Suppressor macrophage treated with lipopolysaccharide for 4 hours (primary cell): ENCODE measurements at regions not wholly inside any gene's neighbourhood (a gene's known extent, or its start where the extent isn't known, plus 50 kb on each side); places are given as distances from the start of the nearest gene placed in this dataset.

ENCODE experiments used
- DNase-seq: peaks from one replicate; pipeline ENCODE4 v3.0.0-alpha.2; 2020

GRCh38 chr10:43802988-43803696 lies 154.5 kb upstream of the ZNF32 start:
- DNase-seq: no peak

DNA sequence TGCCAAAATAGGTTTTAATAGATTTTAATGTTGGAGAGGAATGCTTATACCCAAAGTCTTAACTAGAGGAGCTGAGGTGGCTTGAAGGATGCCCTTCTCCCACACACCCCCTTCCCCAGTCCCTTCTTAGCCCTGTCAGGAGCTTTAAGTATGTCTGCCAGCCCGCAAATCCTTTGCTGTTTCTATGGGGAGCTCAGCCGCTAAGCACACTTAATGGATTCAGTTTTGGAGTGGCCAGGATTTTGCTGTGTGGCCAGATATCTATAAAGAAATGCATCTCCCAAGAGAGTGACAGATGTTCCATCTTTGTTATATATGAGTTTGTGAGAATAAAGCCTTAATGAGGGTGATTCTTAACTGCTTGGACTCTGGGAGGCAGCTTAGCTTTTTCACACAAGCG lies 152.9 kb upstream of the ZNF32 start:
- DNase-seq: no peak

DNA sequence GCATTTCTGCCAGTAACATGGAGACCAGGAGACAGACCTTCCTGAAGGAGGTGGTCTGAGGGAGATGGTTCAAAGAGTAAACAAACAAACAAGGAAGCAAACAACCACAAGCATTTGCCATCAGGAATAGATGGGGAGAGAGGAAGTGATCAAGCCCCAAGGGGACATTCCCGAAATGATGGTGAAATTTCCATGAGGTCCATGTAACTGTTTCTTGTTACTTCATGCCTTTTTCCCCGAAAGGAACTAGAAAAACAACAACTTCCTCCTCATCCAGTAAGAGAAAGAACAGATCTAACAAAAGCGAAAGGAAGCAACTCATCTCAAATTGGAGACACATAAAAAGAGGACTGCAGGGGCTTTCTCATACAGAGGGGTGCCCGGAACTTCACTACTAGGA lies 152.5 kb upstream of the ZNF32 start:
- peak; percentile 37 for DNase-seq

- no peak for DNase-seq
These were observed 148.1 kb upstream of the ZNF32 start for GRCh38 chr10:43796781-43797180.

DNA sequence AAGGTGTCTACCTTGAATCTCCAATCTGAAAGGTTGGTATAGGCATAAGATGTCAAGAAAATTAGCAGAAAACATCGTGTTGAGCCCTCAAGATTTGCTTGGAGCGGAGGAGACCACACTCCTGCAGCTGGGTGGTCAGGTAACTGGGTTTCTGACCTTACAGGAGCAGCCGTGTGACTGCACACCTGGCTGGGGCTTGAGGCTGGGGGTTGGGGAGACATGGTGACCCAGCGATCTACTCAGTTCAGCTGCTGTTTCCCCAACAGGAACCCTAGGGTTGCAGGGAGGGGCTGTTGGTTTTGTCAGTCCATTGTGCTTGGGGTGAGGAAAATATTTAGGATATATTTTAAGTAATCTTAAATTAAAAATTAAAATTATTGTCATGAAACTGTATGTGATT lies 147.0 kb upstream of the ZNF32 start:
- DNase-seq: no peak

DNA sequence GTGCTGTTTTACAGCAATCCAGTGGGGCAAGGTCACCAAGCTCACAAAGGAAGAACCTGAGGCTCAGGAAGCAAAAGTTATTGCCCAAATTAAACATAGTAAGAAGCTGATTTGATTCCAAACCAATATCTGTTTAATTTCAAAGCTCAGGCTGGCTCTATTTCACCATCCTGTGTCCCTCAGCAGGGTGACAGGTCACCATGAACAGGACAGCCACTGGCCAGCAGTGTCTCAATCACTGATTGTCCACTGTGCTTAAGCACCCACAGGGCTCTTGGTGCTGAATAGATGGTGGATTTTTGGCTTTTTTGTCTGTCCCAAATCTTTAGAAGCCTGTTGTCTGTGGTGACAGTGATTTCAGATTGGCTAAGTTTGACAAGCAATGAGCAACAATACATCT lies 146.4 kb upstream of the ZNF32 start:
- no peak for DNase-seq

DNA sequence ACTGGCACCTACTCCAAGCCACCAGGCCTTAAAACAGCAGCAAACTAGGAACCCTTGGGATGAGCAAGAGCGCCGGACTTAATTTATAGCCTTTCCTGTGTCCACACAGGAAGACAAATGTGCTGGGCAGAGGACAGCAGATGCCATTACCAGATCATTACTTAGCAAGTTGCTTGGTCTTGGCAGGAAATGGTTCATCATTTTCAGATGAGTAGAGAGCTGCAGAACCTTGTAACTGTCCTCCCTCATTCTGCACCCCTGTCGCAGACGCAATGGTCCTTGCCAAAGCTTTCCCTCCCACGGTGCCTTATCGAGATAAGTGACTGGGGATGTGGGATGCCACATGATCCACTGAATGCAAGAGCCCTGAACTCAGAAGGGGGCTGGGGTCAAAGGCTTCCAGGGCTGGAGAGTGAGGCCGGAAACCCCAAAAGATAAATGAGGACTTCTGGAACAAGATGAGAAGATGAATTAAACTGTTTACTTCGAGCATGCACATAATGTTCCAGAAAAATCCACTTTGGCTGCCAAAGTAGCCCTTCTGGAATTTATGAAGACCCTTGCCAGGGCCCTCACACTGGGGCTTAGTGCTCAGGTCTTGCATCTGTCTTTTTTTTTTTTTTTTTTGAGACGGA lies 145.6 kb upstream of the ZNF32 start:
- DNase-seq: no peak

GRCh38 chr10:43793704-43794103 lies 145.0 kb upstream of the ZNF32 start:
- DNase-seq: peak; percentile 27

DNA sequence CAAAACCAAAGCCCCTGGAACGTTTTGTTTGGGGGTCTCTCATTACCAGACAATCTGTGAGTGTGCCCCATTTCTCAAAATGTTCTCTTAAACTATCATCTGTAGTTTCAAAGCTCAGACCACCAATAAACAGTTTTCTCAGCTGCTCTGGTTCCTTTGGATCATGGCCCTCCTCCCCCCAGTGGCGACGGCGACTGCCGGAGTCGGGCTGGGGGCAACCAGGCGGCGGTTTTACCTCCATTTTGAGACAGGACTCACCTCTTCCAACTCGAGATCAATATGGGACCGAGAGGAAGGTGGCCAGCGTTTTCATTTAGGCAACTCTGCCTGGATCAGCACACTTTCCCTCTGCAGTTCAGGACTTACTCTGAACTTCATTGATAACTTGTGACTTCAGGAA lies 141.5 kb upstream of the ZNF32 start:
- DNase-seq: no peak

DNA sequence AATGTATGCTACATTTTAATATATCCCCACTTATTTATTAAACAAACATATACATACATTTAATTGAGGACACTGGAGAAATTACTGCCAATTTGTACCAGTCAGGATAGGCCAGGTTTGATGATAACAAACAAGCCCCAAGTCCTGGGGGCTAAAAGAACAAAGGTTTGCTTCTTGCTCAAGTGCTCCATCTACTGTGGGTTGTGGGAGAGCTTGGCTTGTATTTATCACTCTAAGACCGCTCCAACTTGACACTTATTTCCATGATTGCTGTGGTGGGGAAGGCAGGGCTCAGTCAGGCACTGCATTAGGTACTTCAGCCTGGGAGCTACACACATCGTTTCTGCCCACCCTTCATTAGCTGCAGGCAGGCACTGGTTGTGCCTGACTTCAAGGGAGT lies 136.6 kb upstream of the ZNF32 start:
- DNase-seq: no peak

- no peak for DNase-seq
These were observed 134.1 kb upstream of the ZNF32 start for GRCh38 chr10:43782814-43783213.

GRCh38 chr10:43781480-43782361 lies 133.0 kb upstream of the ZNF32 start:
- DNase-seq: no peak

DNA sequence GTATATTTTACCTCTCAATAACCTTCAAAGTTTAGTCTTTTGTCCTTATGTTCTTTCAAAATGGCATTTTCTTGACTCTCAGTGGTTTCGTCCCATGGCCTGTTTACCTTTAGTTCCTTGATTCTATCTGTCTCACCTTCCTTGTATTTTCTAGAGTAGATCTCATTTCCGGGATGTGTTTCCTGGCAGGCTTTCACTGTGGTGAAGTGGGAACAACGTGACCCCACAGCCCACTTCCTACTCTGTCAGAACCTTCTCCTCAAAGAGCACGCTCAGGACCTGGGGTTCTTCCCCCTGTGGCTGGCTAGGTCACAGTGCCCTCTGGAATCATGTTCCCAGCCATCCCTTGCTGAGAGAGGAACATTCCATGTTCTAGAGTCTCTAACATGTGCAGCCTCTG lies 129.9 kb upstream of the ZNF32 start:
- DNase-seq: no peak

- no peak for DNase-seq
These were observed 126.7 kb upstream of the ZNF32 start for GRCh38 chr10:43775384-43775783.

DNA sequence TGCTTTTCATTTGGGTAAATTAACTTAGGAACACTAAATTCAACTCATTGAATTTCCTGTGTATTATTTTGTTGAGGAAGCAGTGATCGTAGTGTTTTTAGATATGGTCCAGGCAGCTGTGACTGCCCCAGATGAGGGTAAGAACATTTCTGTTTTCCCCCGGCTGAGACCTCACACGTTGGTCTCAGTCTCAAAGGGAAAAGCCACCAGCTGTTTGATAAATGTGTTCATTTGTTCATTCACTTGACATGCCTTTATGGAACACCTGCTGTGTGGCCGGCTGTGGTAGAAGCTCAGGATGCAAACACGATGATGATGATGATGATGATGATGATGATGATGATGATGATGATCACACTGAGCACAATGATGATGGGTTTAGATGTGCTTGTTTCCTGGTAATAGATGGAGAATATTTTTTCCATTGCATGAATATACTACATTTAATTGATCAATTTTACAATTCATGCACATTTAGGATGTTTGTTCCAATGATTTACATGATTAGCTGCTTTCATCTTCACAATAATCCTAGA lies 125.6 kb upstream of the ZNF32 start:
- DNase-seq: no peak

DNA sequence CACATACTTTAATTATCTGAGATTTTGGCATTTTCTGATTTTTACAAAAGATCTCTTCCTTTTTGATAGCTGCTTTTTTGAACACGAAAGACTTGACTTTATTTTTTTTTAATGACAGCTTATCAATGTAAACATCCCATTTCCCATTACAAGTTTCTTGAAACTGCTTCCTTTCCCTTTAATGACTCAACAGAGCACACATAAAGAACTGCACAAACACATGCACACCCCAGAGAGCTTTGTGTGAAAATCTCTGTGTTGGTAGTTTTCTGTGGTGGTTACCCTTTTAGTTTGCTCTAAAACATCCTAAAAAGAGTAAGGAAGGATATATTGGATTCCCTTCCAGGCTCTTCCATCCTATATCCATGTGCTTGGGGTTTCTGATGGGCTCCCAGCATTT lies 125.1 kb upstream of the ZNF32 start:
- no peak for DNase-seq

GRCh38 chr10:43772171-43772570 lies 123.5 kb upstream of the ZNF32 start:
- DNase-seq: no peak

DNA sequence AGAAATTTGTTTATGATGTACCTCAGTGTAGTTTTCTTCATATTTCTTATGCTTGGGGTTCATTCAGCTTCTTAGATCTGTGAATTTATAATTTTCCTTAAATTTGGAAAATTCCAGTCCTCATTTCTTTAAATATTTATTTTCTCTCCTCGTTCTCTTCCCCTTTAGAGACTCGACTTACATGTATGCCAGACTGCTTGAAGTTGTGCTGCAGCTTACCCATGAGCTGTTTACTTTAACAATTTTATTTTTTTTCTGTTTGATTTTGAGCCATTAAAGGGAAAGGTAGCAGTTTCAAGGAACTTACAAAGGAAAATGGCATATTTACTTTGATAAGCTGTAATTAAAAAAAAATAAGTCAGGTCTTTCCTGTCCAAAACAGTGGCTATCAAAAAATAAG lies 123.0 kb upstream of the ZNF32 start:
- no peak for DNase-seq

- no peak for DNase-seq
These were observed 116.8 kb upstream of the ZNF32 start for GRCh38 chr10:43765516-43765915.

GRCh38 chr10:43763846-43764245 lies 115.2 kb upstream of the ZNF32 start:
- no peak for DNase-seq

DNA sequence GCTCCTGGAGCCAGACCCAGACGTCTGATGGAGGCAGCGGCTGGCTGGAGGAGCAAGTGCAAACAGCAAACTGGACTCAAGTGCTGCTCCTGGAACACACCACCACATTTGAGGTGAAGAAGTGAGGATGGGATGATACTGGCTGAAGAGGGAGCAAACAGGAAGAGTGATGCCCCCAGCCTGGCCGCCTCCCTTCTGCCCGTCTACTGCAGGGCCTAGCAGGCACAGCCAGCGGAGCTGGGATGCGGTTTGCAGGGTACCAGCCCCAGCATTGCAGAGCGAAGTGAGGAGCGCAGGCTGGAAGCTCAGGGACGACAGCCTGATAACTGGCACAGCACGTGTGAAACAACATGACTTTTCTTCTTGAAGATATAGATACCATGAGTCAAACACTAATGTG lies 111.8 kb upstream of the ZNF32 start:
- no peak for DNase-seq

- no peak for DNase-seq
These were observed 110.5 kb upstream of the ZNF32 start for GRCh38 chr10:43759216-43759615.

- no peak for DNase-seq
These were observed 107.7 kb upstream of the ZNF32 start for GRCh38 chr10:43756341-43756740.
